ENCODE measurements at regions not wholly inside any gene's neighbourhood (a gene's known extent, or its start where the extent isn't known, plus 50 kb on each side); places are given as distances from the start of the nearest gene placed in this dataset.
"Not testable (repeated sequence)": the region's sequence is repeated elsewhere in the genome, so short reads cannot be mapped to it uniquely, and the experiment has no call there.

DNA sequence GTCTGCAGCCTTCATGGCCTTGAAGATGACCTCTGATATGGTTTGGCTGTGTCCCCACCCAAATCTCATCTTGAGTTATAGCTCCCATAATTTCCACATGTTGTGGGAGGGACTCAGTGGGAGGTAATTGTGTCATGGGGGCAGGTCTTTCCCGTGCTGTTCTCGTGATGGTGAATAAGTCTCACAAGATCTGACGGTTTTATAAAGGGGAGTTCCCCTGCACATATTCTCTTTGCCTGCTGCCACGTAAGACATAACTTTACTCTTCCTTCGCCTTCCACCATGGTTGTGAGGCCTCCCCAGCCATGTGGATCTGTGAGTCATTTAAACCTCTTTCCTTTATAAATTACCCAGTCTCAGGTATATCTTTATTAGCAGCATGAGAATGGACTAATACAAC is 102.6 kb downstream of the C17orf67 start:
- H3K9ac ChIP-seq (replicated peaks; ENCODE audit: extremely low read depth, insufficient read depth, low read length); CTCF ChIA-PET; H3K4me1 ChIP-seq (ENCODE audit: control insufficient read depth, extremely low read depth, insufficient read depth, low read length); dilution Hi-C loops (cut with MboI; ENCODE audit: extremely low pct_ligation_motif_present, low sequenced_read_pairs); POLR2A ChIA-PET; intact Hi-C loops (cut with micrococcal nuclease); DNase-seq (ENCODE audit: low read depth, low spot score); H3K36me3 ChIP-seq (ENCODE audit: control insufficient read depth in 2 of 2, extremely low read depth in 1 of 2, insufficient read depth in 2 of 2, low read length in 2 of 2); H3K9me1 ChIP-seq (replicated peaks; ENCODE audit: control insufficient read depth, extremely low read depth, insufficient read depth, low read length); H4K20me1 ChIP-seq (replicated peaks; ENCODE audit: control insufficient read depth, extremely low read depth, insufficient read depth, low read length); FAIRE-seq; H3K4me2 ChIP-seq (ENCODE audit: insufficient read depth, low read length); H2AFZ ChIP-seq (ENCODE audit: low read depth, low read length); H3K9me3 ChIP-seq (replicated peaks; ENCODE audit: control insufficient read depth, insufficient read depth, low read length); BruUV-seq (replicated peaks); H3K27ac ChIP-seq (ENCODE audit: insufficient read depth, low read depth, low read length); H3K79me2 ChIP-seq (ENCODE audit: control insufficient read depth, insufficient read depth, low read length); H3K27me3 ChIP-seq (ENCODE audit: control insufficient read depth in 2 of 2, insufficient read depth in 2 of 2, low read length in 2 of 2); H3K4me3 ChIP-seq (replicated peaks in 1 of 3; ENCODE audit: insufficient read depth in 1 of 3, low read depth in 1 of 3, low read length in 3 of 3): not testable (repeated sequence)

- no peaks in the 10 kb centered on the region for H4K20me1 ChIP-seq (replicated peaks; ENCODE audit: control insufficient read depth, extremely low read depth, insufficient read depth, low read length)
- intact Hi-C loops (cut with micrococcal nuclease) = no loop called here
- no peaks in the 10 kb centered on the region for H3K9me3 ChIP-seq (replicated peaks; ENCODE audit: control insufficient read depth, insufficient read depth, low read length)
- no peak for TF ChIP-seq MYC (IDR thresholded peaks at IDR 0.05; ENCODE audit: low read depth, low read length)
- TF ChIP-seq, protein P1, sequence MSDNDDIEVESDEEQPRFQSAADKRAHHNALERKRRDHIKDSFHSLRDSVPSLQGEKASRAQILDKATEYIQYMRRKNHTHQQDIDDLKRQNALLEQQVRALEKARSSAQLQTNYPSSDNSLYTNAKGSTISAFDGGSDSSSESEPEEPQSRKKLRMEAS (IDR thresholded peaks at IDR 0.05; ENCODE audit: insufficient read depth, insufficient read length) = no peak
- no peak for TF ChIP-seq GATA2 (IDR thresholded peaks at IDR 0.05; ENCODE audit: insufficient read depth, insufficient read length, low read depth, low read length)
- TF ChIP-seq, protein P2, sequence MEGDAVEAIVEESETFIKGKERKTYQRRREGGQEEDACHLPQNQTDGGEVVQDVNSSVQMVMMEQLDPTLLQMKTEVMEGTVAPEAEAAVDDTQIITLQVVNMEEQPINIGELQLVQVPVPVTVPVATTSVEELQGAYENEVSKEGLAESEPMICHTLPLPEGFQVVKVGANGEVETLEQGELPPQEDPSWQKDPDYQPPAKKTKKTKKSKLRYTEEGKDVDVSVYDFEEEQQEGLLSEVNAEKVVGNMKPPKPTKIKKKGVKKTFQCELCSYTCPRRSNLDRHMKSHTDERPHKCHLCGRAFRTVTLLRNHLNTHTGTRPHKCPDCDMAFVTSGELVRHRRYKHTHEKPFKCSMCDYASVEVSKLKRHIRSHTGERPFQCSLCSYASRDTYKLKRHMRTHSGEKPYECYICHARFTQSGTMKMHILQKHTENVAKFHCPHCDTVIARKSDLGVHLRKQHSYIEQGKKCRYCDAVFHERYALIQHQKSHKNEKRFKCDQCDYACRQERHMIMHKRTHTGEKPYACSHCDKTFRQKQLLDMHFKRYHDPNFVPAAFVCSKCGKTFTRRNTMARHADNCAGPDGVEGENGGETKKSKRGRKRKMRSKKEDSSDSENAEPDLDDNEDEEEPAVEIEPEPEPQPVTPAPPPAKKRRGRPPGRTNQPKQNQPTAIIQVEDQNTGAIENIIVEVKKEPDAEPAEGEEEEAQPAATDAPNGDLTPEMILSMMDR (IDR thresholded peaks at IDR 0.05; ENCODE audit: extremely low read depth in 1 of 2, insufficient read depth in 1 of 2, low read depth in 1 of 2, low read length in 2 of 2) = no peak
- TF ChIP-seq POLR2A (IDR thresholded peaks at IDR 0.05; ENCODE audit: low read depth, low read length) = no peak
- TF ChIP-seq EZH2 (IDR thresholded peaks at IDR 0.05; ENCODE audit: borderline replicate concordance, low read depth, low read length, severe bottlenecking) = no peak
- TF ChIP-seq FOS (IDR thresholded peaks at IDR 0.05; ENCODE audit: borderline replicate concordance, insufficient read depth, low read length) = no peak
- TF ChIP-seq JUN (IDR thresholded peaks at IDR 0.05; ENCODE audit: borderline replicate concordance, insufficient read depth, insufficient read length, low read depth) = no peak
- TF ChIP-seq POLR2AphosphoS5 (IDR thresholded peaks at IDR 0.05; ENCODE audit: insufficient read depth, low read depth, low read length) = no peak
- no peaks in the 10 kb centered on the region for H3K27me3 ChIP-seq (ENCODE audit: control insufficient read depth in 2 of 2, insufficient read depth in 2 of 2, low read length in 2 of 2)
- no peak for FAIRE-seq
- H3K79me2 ChIP-seq (ENCODE audit: control insufficient read depth, insufficient read depth, low read length) = no peaks in the 10 kb centered on the region
- no peaks in the 10 kb centered on the region for H3K36me3 ChIP-seq (ENCODE audit: control insufficient read depth in 2 of 2, extremely low read depth in 1 of 2, insufficient read depth in 2 of 2, low read length in 2 of 2)
- H3K9ac ChIP-seq (replicated peaks; ENCODE audit: extremely low read depth, insufficient read depth, low read length) = no peak overlapping the region
- H3K4me2 ChIP-seq (ENCODE audit: insufficient read depth, low read length) = no peak overlapping the region
- no peak overlapping the region for H3K4me3 ChIP-seq (replicated peaks in 1 of 3; ENCODE audit: insufficient read depth in 1 of 3, low read depth in 1 of 3, low read length in 3 of 3)
- H3K4me1 ChIP-seq (ENCODE audit: control insufficient read depth, extremely low read depth, insufficient read depth, low read length) = no peaks in the 10 kb centered on the region
- no peak for DNase-seq (ENCODE audit: low read depth, low spot score)
- H3K27ac ChIP-seq (ENCODE audit: insufficient read depth, low read depth, low read length) = no peak overlapping the region
- ChIA-PET POLR2A (no interaction called here), CTCF (interaction anchor here (1.1 to 2.8 kb wide), 3 partner anchors 18 to 46 kb away, joined by 3 to 16 read pairs (median 6); no protein-coding TSS in a partner anchor)
- dilution Hi-C loops (cut with MboI; ENCODE audit: extremely low pct_ligation_motif_present, low sequenced_read_pairs) = no loop called here
- no peaks in the 10 kb centered on the region for H3K9me1 ChIP-seq (replicated peaks; ENCODE audit: control insufficient read depth, extremely low read depth, insufficient read depth, low read length)
- no peak overlapping the region for H2AFZ ChIP-seq (ENCODE audit: low read depth, low read length)
- no TSS peak for BruUV-seq (replicated peaks)
Measured at GRCh38 chr17:56733833-56734232, 99.9 kb downstream of the C17orf67 start.
